Adrenal gland (tissue), 9 donors: ENCODE measurements at regions not wholly inside any gene's neighbourhood (a gene's known extent, or its start where the extent isn't known, plus 50 kb on each side); places are given as distances from the start of the nearest gene placed in this dataset.

Experiments
- DNase-seq, 7 donors: peaks; one replicate each; pipeline ENCODE4 v3.0.0-alpha.2; 2019 to 2020
- H3K27ac ChIP-seq, 5 donors: fragments of 200-600 bp; sonication (generic) in 4 of 5; 1 replicate in 3 of 5; 2 replicates in 2 of 5; pipeline versions ENCODE4 v1.5.1 to v1.8.0; 2016 to 2020; ENCODE audit warnings: mild to moderate bottlenecking in 1 of 5
- H3K27me3 ChIP-seq: fragments of 200-600 bp; 2 replicates; pipeline ENCODE4 v1.8.0; 2021
- H3K36me3 ChIP-seq, 2 donors: fragments of 200-600 bp; replicated peaks in 1 of 2; 1 replicate in 1 of 2; 2 replicates in 1 of 2; pipeline versions ENCODE4 v1.5.1 to v1.8.0; 2018 to 2022
- H3K4me1 ChIP-seq, 2 donors: fragments of 200-600 bp; replicated peaks in 1 of 2; 1 replicate in 1 of 2; 2 replicates in 1 of 2; pipeline versions ENCODE4 v1.5.1 to v1.8.0; 2018 to 2021
- H3K4me3 ChIP-seq, 4 donors: fragments of 200-600 bp; sonication (generic) in 3 of 4; one replicate each; pipeline ENCODE4 v1.5.1; 2016 to 2018
- H3K9me3 ChIP-seq, 3 donors: fragments of 200-600 bp; sonication (generic) in 1 of 3; replicated peaks in 1 of 3; 1 replicate in 2 of 3; 2 replicates in 1 of 3; pipeline versions ENCODE4 v1.5.1 to v1.8.0; 2016 to 2021
- POLR2A ChIP-seq, 2 donors: fragments of 450-650 bp; IDR thresholded peaks; one replicate each; pipeline ENCODE4 v1.6.1; 2017; ENCODE audit warnings: antibody characterized with exemption in 2 of 2, mild to moderate bottlenecking in 2 of 2, moderate library complexity in 1 of 2
- WGBS, 4 donors: extraction: QIAGEN DNeasy Blood & Tissue Kit in 2 of 4; methylation state at CpG; one replicate each; pipeline versions ENCODE4 v1.1.5 to v1.1.7; 2013 to 2017; 5-methylcytosine and 5-hydroxymethylcytosine counted together
- intact Hi-C, 2 donors: fragments of 100-400 bp; cut with DNase I; formaldehyde crosslinking; loops; one replicate each; pipeline versions ENCODE4 v1.14.1 to v1.15.0; 2022 to 2023
- TF ChIP-seq, protein P1 (sequence below), 6 experiments: fragments of 450-650 bp in 4 of 6; fragments of 200-600 bp in 2 of 6; sonication (generic) in 1 of 6; IDR thresholded peaks; 1 replicate in 5 of 6; 2 replicates in 1 of 6; pipeline versions ENCODE4 v1.5.1 to v1.8.0; 2016 to 2021; ENCODE audit warnings: antibody characterized with exemption in 6 of 6, mild to moderate bottlenecking in 2 of 6, moderate library complexity in 1 of 6
- donor health status: healthy with polysubstance abuse.
- donor health status: Bipolar disorder and iron deficiency.
- donor health status: DM: yes; HTN: yes; CAD: no.
- donor health status: DM: no; HTN: no; CAD: no.
- donor health status: DM: no; HTN: no; CAD: no.

DNA sequence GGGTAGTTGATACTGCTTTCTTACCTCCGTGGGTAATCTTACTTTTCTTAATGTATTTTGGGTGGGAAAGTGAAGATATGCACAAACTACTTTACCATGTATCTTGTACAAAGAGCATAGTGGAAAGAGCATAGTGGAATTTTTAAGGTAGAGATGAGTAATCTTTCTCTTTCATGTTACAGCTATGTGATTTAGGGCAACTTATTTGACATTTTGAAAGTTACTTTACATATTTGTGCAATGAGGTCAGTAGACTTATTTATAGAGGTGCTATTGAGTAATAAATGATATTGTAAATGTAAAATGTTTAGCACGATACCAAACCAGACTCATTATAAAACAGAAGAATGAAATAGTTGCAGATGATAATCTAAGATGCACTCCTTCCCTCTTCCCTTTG lies 351.2 kb downstream of the TRAM1L1 start:
- DNase-seq: no peak
- Histone ChIP-seq H3K4me3 (no peak overlapping the region), H3K27ac (no peak overlapping the region), H3K36me3 (no peaks in the 10 kb centered on the region), H3K9me3 (no peaks in the 10 kb centered on the region), H3K27me3 (no peaks in the 10 kb centered on the region), H3K4me1 (no peaks in the 10 kb centered on the region)
- 63 to 70% (median 70%) methylated on average over 2 of the region's 2 CpGs for WGBS, 4 donors
- TF ChIP-seq, protein P1, sequence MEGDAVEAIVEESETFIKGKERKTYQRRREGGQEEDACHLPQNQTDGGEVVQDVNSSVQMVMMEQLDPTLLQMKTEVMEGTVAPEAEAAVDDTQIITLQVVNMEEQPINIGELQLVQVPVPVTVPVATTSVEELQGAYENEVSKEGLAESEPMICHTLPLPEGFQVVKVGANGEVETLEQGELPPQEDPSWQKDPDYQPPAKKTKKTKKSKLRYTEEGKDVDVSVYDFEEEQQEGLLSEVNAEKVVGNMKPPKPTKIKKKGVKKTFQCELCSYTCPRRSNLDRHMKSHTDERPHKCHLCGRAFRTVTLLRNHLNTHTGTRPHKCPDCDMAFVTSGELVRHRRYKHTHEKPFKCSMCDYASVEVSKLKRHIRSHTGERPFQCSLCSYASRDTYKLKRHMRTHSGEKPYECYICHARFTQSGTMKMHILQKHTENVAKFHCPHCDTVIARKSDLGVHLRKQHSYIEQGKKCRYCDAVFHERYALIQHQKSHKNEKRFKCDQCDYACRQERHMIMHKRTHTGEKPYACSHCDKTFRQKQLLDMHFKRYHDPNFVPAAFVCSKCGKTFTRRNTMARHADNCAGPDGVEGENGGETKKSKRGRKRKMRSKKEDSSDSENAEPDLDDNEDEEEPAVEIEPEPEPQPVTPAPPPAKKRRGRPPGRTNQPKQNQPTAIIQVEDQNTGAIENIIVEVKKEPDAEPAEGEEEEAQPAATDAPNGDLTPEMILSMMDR (IDR thresholded peaks at IDR 0.05): no peak
- no peak for TF ChIP-seq POLR2A (IDR thresholded peaks at IDR 0.05)
- intact Hi-C loops: no loop called here

DNA sequence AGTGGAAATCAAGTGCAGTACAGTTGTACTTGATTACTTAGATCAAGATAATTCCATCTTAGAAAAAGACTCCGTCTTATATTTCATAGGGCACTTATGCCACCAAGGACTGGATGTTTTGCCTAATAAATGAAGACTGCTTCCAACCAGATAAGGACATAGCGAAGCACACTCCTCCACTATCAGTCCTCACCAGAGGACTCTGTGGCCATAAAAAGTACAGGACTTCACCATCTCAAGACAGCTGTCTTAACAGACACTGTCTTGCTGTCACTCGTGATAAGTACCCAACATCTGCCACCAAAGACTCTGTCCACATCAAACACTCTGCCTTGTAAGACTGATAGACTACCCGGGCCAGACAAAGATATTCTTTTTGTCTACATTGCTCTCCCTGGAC lies 352.0 kb downstream of the TRAM1L1 start:
- intact Hi-C loops: no loop called here
- DNase-seq: no peak
- no peaks in the 10 kb centered on the region for H3K9me3 ChIP-seq
- TF ChIP-seq, protein P1 (IDR thresholded peaks at IDR 0.05): no peak
- no peak for TF ChIP-seq POLR2A (IDR thresholded peaks at IDR 0.05)
- H3K27me3 ChIP-seq: no peaks in the 10 kb centered on the region
- H3K27ac ChIP-seq: no peak overlapping the region
- H3K4me1 ChIP-seq: no peaks in the 10 kb centered on the region
- WGBS, 4 donors: 78 to 89% (median 85%) methylated on average over 4 of the region's 4 CpGs
- H3K36me3 ChIP-seq: no peaks in the 10 kb centered on the region
- H3K4me3 ChIP-seq: no peak overlapping the region

DNA sequence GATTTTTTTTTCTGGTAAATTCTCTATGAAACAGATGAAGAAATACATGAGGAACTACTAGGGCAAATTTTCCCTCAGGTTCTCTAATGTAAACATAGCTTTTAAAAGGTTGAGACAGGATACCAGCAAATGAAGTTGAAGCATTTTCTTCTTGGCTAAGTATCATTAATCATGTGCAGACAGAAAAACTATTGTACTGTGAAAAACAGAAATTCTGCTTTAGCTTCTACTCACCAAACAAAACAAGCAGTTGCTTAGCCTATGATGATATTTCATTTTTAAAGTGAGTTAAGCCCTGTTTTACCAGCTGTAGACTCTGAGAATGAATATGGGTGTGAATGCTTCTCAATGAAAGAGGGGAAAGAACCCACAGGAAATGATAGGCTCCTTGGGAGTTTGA lies 358.9 kb downstream of the TRAM1L1 start:
- no peaks in the 10 kb centered on the region for H3K9me3 ChIP-seq
- no peak for TF ChIP-seq POLR2A (IDR thresholded peaks at IDR 0.05)
- TF ChIP-seq, protein P1 (IDR thresholded peaks at IDR 0.05): no peak
- intact Hi-C loops: no loop called here
- no peak overlapping the region for H3K27ac ChIP-seq
- H3K36me3 ChIP-seq: no peaks in the 10 kb centered on the region
- H3K27me3 ChIP-seq: no peaks in the 10 kb centered on the region
- H3K4me1 ChIP-seq: no peaks in the 10 kb centered on the region
- DNase-seq: no peak
- no peak overlapping the region for H3K4me3 ChIP-seq

DNA sequence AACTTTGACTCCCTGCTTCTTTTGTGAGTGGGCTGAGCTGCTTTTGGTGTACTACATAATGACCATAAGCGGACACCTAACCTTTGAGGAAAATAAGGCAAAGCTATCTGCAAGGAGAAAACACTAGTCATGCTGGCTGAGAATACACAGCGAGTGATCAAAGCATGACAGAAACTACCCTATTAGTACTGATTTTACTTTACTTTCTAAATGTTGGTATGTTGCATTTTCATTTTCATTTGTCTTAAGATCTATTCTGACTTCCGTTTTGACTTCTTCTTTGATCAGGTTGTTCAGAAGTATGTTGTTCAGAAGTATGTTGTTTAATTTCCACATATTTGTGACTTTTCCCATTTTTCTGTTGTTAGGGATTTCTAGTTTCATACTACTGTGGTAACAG lies 361.1 kb downstream of the TRAM1L1 start:
- Histone ChIP-seq H3K27ac (no peak overlapping the region), H3K4me3 (no peak overlapping the region), H3K27me3 (no peaks in the 10 kb centered on the region), H3K36me3 (no peaks in the 10 kb centered on the region), H3K4me1 (no peaks in the 10 kb centered on the region), H3K9me3 (no peaks in the 10 kb centered on the region)
- DNase-seq: no peak
- TF ChIP-seq POLR2A (IDR thresholded peaks at IDR 0.05): no peak
- 83 to 87% (median 86%) methylated on average over 3 of the region's 3 CpGs for WGBS, 4 donors
- intact Hi-C loops: no loop called here

DNA sequence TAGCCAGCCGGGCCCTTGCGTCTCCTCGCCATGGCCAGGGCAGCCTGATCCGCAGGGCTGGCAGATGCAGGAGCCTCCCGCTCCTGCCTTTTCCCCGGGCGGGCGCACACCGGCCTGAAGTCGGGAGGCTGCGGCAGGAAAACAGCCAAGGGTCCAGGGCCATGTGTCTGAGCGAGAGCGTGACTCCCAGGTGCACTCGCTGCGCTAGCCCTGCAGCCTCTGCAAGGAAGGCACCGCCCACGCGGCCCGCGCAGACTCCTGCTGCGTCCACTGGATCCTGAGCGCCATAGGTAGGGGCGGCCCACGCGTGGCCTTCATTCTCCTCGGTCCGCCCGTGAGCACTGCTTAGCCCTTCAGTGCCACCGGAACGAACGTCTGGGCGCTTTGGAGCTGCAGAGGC lies 379.9 kb downstream of the TRAM1L1 start:
- no peak for DNase-seq
- H3K36me3 ChIP-seq: no peaks in the 10 kb centered on the region
- H3K4me3 ChIP-seq: no peak overlapping the region
- intact Hi-C loops: loop anchor here in 1 of 2 donors (10.0 kb wide), 1 partner anchor 341 kb away; no protein-coding TSS in a partner anchor
- WGBS, 4 donors: 91 to 97% (median 96%) methylated on average over 13 to 32 of the region's 32 CpGs
- no peaks in the 10 kb centered on the region for H3K9me3 ChIP-seq
- no peaks in the 10 kb centered on the region for H3K4me1 ChIP-seq
- H3K27me3 ChIP-seq: no peaks in the 10 kb centered on the region
- TF ChIP-seq, protein P1 (IDR thresholded peaks at IDR 0.05): no peak
- no peak overlapping the region for H3K27ac ChIP-seq
